Ovary (tissue), 3 donors: ENCODE measurements at regions not wholly inside any gene's neighbourhood (a gene's known extent, or its start where the extent isn't known, plus 50 kb on each side); places are given as distances from the start of the nearest gene placed in this dataset.

ENCODE experiments used
- CTCF ChIP-seq, 3 donors: fragments of 450-650 bp in 2 of 3; fragments of 200-600 bp in 1 of 3; IDR thresholded peaks; one replicate each; pipeline versions ENCODE4 v1.5.1 to v1.8.0; 2016 to 2022; ENCODE audit warnings: antibody characterized with exemption in 3 of 3, mild to moderate bottlenecking in 1 of 3
- EP300 ChIP-seq: sonication (generic); formaldehyde crosslinking; IDR thresholded peaks from one replicate; pipeline ENCODE4 v1.6.1; 2017; ENCODE audit warnings: antibody characterized with exemption
- POLR2A ChIP-seq: fragments of 450-650 bp; IDR thresholded peaks from one replicate; pipeline ENCODE4 v1.6.1; 2017; ENCODE audit warnings: antibody characterized with exemption, mild to moderate bottlenecking, moderate library complexity
- donor health status: DM: no; HTN: no; CAD: no.

GRCh38 chr5:163941079-163941478, 435.7 kb downstream of the MAT2B start:
- no peak for TF ChIP-seq CTCF (IDR thresholded peaks at IDR 0.05)
- no peak for TF ChIP-seq POLR2A
- TF ChIP-seq EP300, result no peak
